ENCODE measurements at regions not wholly inside any gene's neighbourhood (a gene's known extent, or its start where the extent isn't known, plus 50 kb on each side); places are given as distances from the start of the nearest gene placed in this dataset.

- peak; percentile 45; the same call in 1 of the 2 replicates for TF ChIP-seq CTCF (conservative IDR thresholded peaks at IDR 0.05; ENCODE audit: low read length)
- TF ChIP-seq EZH2phosphoT487 (IDR thresholded peaks at IDR 0.05; ENCODE audit: borderline replicate concordance, low read depth, low read length): no peak
- CTCF ChIA-PET (ENCODE audit: unreplicated experiment): interaction anchor here (0.6 to 1.4 kb wide), 5 partner anchors 9 to 326 kb away, joined by 3 to 5 read pairs (median 3); no protein-coding TSS in a partner anchor
- no peak overlapping the region; the same call in 1 of the 2 replicates for H2AFZ ChIP-seq (ENCODE audit: low read length)
- H3K9me2 ChIP-seq (ENCODE audit: insufficient read depth, low read length): no peaks in the 10 kb centered on the region
- H3K27ac ChIP-seq (ENCODE audit: low read depth, low read length, poor library complexity, severe bottlenecking): peak overlapping the region; percentile 70
- POLR2A ChIA-PET: interaction anchor here (0.6 to 1.5 kb wide), 18 partner anchors 8 to 323 kb away, joined by 3 to 6 read pairs (median 4); no protein-coding TSS in a partner anchor
- no peak overlapping the region for H3K4me3 ChIP-seq (ENCODE audit: low read depth, low read length, poor library complexity, severe bottlenecking)
- H3K79me2 ChIP-seq (ENCODE audit: insufficient read depth, low read depth, low read length): no peaks in the 10 kb centered on the region
- BruUV-seq (replicated peaks): no TSS peak
- no peak for DNase-seq (ENCODE audit: low spot score)
- peak overlapping the region; percentile 65 for H3K4me2 ChIP-seq (ENCODE audit: low read length)
- intact Hi-C loops (cut with micrococcal nuclease; ENCODE audit: unreplicated experiment): loop anchor here (2.0 kb wide), 2 partner anchors 35 to 67 kb away; no protein-coding TSS in a partner anchor
- H4K20me1 ChIP-seq (ENCODE audit: insufficient read depth, low read length): no peaks in the 10 kb centered on the region
- peaks cover 73% of the 10 kb centered on the region for H3K4me1 ChIP-seq (ENCODE audit: insufficient read depth, low read length, poor library complexity, severe bottlenecking)
- peaks cover 7% of the 10 kb centered on the region; the same call in 1 of the 2 replicates for H3K9me3 ChIP-seq (ENCODE audit: low read length)
- H3K36me3 ChIP-seq (ENCODE audit: insufficient read depth, low read length): no peaks in the 10 kb centered on the region
Observed at GRCh38 chr18:8979258-8979988, 123.1 kb upstream of the NDUFV2 start.

- peaks cover 72% of the 10 kb centered on the region for H3K4me1 ChIP-seq (ENCODE audit: insufficient read depth, low read length, poor library complexity, severe bottlenecking)
- H3K9me3 ChIP-seq (ENCODE audit: low read length): 0 out of 2 replicates have a peak, but pooled peaks cover 5% of the 10 kb centered on the region
- BruUV-seq (replicated peaks): no TSS peak
- no peak for DNase-seq (ENCODE audit: low spot score)
- H3K79me2 ChIP-seq (ENCODE audit: insufficient read depth, low read depth, low read length): no peaks in the 10 kb centered on the region
- no peaks in the 10 kb centered on the region for H3K36me3 ChIP-seq (ENCODE audit: insufficient read depth, low read length)
- no peak overlapping the region for H3K4me2 ChIP-seq (ENCODE audit: low read length)
- TF ChIP-seq EZH2phosphoT487 (IDR thresholded peaks at IDR 0.05; ENCODE audit: borderline replicate concordance, low read depth, low read length) (no peak), CTCF (conservative IDR thresholded peaks at IDR 0.05; ENCODE audit: low read length) (no peak)
- no peaks in the 10 kb centered on the region for H4K20me1 ChIP-seq (ENCODE audit: insufficient read depth, low read length)
- no peak overlapping the region for H3K27ac ChIP-seq (ENCODE audit: low read depth, low read length, poor library complexity, severe bottlenecking)
- no peaks in the 10 kb centered on the region for H3K9me2 ChIP-seq (ENCODE audit: insufficient read depth, low read length)
- peak overlapping the region; percentile 47; the same call in 1 of the 2 replicates for H2AFZ ChIP-seq (ENCODE audit: low read length)
- no peak overlapping the region for H3K4me3 ChIP-seq (ENCODE audit: low read depth, low read length, poor library complexity, severe bottlenecking)
- POLR2A ChIA-PET: no interaction called here
- intact Hi-C loops (cut with micrococcal nuclease; ENCODE audit: unreplicated experiment): loop anchor here (5.0 kb wide), 1 partner anchor 158 kb away; no protein-coding TSS in a partner anchor
- CTCF ChIA-PET (ENCODE audit: unreplicated experiment): no interaction called here
Observed at GRCh38 chr18:8980496-8980895, 122.0 kb upstream of the NDUFV2 start.

- intact Hi-C loops (cut with micrococcal nuclease; ENCODE audit: unreplicated experiment): loop anchor here (5.0 kb wide), 1 partner anchor 159 kb away; no protein-coding TSS in a partner anchor
- POLR2A ChIA-PET: interaction anchor here (0.8 to 1.2 kb wide), 4 partner anchors 23 to 284 kb away, joined by 3 to 5 read pairs (median 3); no protein-coding TSS in a partner anchor
Observed at GRCh38 chr18:8980918-8981317, 121.6 kb upstream of the NDUFV2 start.

More at GRCh38 chr18:8980918-8981317, 121.6 kb upstream of the NDUFV2 start:
- H3K4me1 ChIP-seq (ENCODE audit: insufficient read depth, low read length, poor library complexity, severe bottlenecking): peaks cover 68% of the 10 kb centered on the region
- 0 out of 2 replicates have a peak, but pooled peaks cover 5% of the 10 kb centered on the region for H3K9me3 ChIP-seq (ENCODE audit: low read length)
- H3K9me2 ChIP-seq (ENCODE audit: insufficient read depth, low read length): no peaks in the 10 kb centered on the region
- no peak overlapping the region for H3K4me3 ChIP-seq (ENCODE audit: low read depth, low read length, poor library complexity, severe bottlenecking)
- H3K79me2 ChIP-seq (ENCODE audit: insufficient read depth, low read depth, low read length): no peaks in the 10 kb centered on the region
- H3K36me3 ChIP-seq (ENCODE audit: insufficient read depth, low read length): no peaks in the 10 kb centered on the region
- BruUV-seq (replicated peaks): no TSS peak
- no peak for DNase-seq (ENCODE audit: low spot score)
- H3K4me2 ChIP-seq (ENCODE audit: low read length): no peak overlapping the region
- H3K27ac ChIP-seq (ENCODE audit: low read depth, low read length, poor library complexity, severe bottlenecking): no peak overlapping the region
- TF ChIP-seq CTCF (conservative IDR thresholded peaks at IDR 0.05; ENCODE audit: low read length): no peak
- TF ChIP-seq EZH2phosphoT487 (IDR thresholded peaks at IDR 0.05; ENCODE audit: borderline replicate concordance, low read depth, low read length): no peak
- no peaks in the 10 kb centered on the region for H4K20me1 ChIP-seq (ENCODE audit: insufficient read depth, low read length)
- peak overlapping the region; percentile 47; the same call in 1 of the 2 replicates for H2AFZ ChIP-seq (ENCODE audit: low read length)
- CTCF ChIA-PET (ENCODE audit: unreplicated experiment): no interaction called here

Measured in OCI-LY7 (cell line).